Fibroblast of pulmonary artery (primary cell): ENCODE measurements at regions not wholly inside any gene's neighbourhood (a gene's known extent, or its start where the extent isn't known, plus 50 kb on each side); places are given as distances from the start of the nearest gene placed in this dataset.
"Not testable (repeated sequence)": the region's sequence is repeated elsewhere in the genome, so short reads cannot be mapped to it uniquely, and the experiment has no call there.

Experiments
- DNase-seq: peaks from one replicate; pipeline ENCODE4 v3.0.0-alpha.2; 2010; ENCODE audit warnings: low read depth
- H3K4me3 ChIP-seq: replicated peaks from 2 replicates; pipeline ENCODE4 v1.5.1; 2011; ENCODE audit warnings: low read depth, mild to moderate bottlenecking, control low read depth, low read length, moderate library complexity
- CTCF ChIP-seq: IDR thresholded peaks from 2 replicates; pipeline ENCODE4 v1.5.1; 2011; ENCODE audit warnings: mild to moderate bottlenecking, control low read depth, low read length, inconsistent platforms; ENCODE audit errors: missing control alignments

- TF ChIP-seq CTCF, result no peak
- H3K4me3 ChIP-seq, result no peak overlapping the region
- no peak for DNase-seq
Observed at GRCh38 chr14:105646175-105646574, 119.8 kb downstream of the TMEM121 start.

- DNase-seq, H3K4me3 ChIP-seq: not testable (repeated sequence)
Observed at GRCh38 chr14:105646711-105647281, 120.4 kb downstream of the TMEM121 start.

- not testable (repeated sequence) for H3K4me3 ChIP-seq, DNase-seq
Observed at GRCh38 chr14:105647426-105647783, 121.0 kb downstream of the TMEM121 start.

GRCh38 chr14:105647784-105648608 is 121.6 kb downstream of the TMEM121 start:
- no peak for TF ChIP-seq CTCF
- no peak for DNase-seq
- no peak overlapping the region for H3K4me3 ChIP-seq

GRCh38 chr14:105648609-105649535 is 122.5 kb downstream of the TMEM121 start:
- not testable (repeated sequence) for DNase-seq, H3K4me3 ChIP-seq

GRCh38 chr14:105652317-105652716 is 125.9 kb downstream of the TMEM121 start:
- not testable (repeated sequence) for H3K4me3 ChIP-seq, DNase-seq

GRCh38 chr14:105653921-105654320 is 127.5 kb downstream of the TMEM121 start:
- H3K4me3 ChIP-seq, DNase-seq: not testable (repeated sequence)

- not testable (repeated sequence) for DNase-seq, H3K4me3 ChIP-seq
Observed at GRCh38 chr14:105659255-105659654, 132.9 kb downstream of the TMEM121 start.

GRCh38 chr14:105659935-105660527 is 133.6 kb downstream of the TMEM121 start:
- DNase-seq, result no peak
- TF ChIP-seq CTCF, result no peak

More at GRCh38 chr14:105659935-105660527, 133.6 kb downstream of the TMEM121 start:
- H3K4me3 ChIP-seq, result no peak overlapping the region
